Stomach (tissue), 4 donors: ENCODE measurements at regions not wholly inside any gene's neighbourhood (a gene's known extent, or its start where the extent isn't known, plus 50 kb on each side); places are given as distances from the start of the nearest gene placed in this dataset.

Experiments used
- EP300 ChIP-seq: sonication (generic); formaldehyde crosslinking; IDR thresholded peaks from one replicate; pipeline ENCODE4 v1.6.1; 2017; ENCODE audit warnings: antibody characterized with exemption
- POLR2A ChIP-seq, 4 donors: fragments of 450-650 bp; IDR thresholded peaks; one replicate each; pipeline ENCODE4 v1.6.1; 2016; ENCODE audit warnings: antibody characterized with exemption in 4 of 4, control low read depth in 2 of 4, mild to moderate bottlenecking in 1 of 4, moderate library complexity in 1 of 4
- POLR2AphosphoS5 ChIP-seq, 3 donors: sonication (generic); formaldehyde crosslinking; IDR thresholded peaks; one replicate each; pipeline ENCODE4 v1.6.1; 2016; ENCODE audit warnings: antibody characterized with exemption in 3 of 3
- TF ChIP-seq, protein P1 (sequence below), 7 experiments: fragments of 450-650 bp in 4 of 7; fragments of 200-600 bp in 3 of 7; sonication (generic) in 3 of 7; IDR thresholded peaks; one replicate each; pipeline ENCODE4 v1.5.1; 2016 to 2019; ENCODE audit warnings: antibody characterized with exemption in 7 of 7, control low read depth in 2 of 7, mild to moderate bottlenecking in 1 of 7

GRCh38 chr6:100093405-100093804 lies 99.4 kb upstream of the MCHR2 start:
- TF ChIP-seq, protein P1, sequence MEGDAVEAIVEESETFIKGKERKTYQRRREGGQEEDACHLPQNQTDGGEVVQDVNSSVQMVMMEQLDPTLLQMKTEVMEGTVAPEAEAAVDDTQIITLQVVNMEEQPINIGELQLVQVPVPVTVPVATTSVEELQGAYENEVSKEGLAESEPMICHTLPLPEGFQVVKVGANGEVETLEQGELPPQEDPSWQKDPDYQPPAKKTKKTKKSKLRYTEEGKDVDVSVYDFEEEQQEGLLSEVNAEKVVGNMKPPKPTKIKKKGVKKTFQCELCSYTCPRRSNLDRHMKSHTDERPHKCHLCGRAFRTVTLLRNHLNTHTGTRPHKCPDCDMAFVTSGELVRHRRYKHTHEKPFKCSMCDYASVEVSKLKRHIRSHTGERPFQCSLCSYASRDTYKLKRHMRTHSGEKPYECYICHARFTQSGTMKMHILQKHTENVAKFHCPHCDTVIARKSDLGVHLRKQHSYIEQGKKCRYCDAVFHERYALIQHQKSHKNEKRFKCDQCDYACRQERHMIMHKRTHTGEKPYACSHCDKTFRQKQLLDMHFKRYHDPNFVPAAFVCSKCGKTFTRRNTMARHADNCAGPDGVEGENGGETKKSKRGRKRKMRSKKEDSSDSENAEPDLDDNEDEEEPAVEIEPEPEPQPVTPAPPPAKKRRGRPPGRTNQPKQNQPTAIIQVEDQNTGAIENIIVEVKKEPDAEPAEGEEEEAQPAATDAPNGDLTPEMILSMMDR (IDR thresholded peaks at IDR 0.05): no peak
- TF ChIP-seq POLR2A (IDR thresholded peaks at IDR 0.05) (no peak), POLR2AphosphoS5 (IDR thresholded peaks at IDR 0.05) (no peak), EP300 (no peak)
